ENCODE measurements at regions not wholly inside any gene's neighbourhood (a gene's known extent, or its start where the extent isn't known, plus 50 kb on each side); places are given as distances from the start of the nearest gene placed in this dataset.

DNA sequence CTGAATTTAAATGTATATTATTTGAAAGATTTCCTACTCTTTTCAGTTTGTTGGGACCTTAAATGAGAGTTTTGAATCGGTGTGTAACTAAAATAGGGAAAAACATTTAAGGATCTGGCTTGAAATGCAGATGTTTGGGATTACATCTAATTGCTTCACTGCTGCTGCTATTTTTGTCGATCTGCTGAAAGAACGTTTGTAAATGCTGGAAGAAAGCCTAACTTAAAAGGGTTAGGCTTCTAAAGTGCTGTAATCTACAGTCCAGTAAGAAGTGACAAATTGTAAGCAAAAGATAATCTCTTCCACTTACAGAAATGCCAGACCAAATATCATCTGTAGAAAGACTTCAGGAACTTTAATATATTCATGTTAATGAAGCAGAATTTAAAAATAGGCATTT is 691.6 kb downstream of the ZNF385D start:
- CTCF ChIA-PET, result no interaction called here
- DNase-seq (ENCODE audit: extremely low spot score), result no peak
- POLR2A ChIA-PET, result no interaction called here
- TF ChIP-seq, protein P1, sequence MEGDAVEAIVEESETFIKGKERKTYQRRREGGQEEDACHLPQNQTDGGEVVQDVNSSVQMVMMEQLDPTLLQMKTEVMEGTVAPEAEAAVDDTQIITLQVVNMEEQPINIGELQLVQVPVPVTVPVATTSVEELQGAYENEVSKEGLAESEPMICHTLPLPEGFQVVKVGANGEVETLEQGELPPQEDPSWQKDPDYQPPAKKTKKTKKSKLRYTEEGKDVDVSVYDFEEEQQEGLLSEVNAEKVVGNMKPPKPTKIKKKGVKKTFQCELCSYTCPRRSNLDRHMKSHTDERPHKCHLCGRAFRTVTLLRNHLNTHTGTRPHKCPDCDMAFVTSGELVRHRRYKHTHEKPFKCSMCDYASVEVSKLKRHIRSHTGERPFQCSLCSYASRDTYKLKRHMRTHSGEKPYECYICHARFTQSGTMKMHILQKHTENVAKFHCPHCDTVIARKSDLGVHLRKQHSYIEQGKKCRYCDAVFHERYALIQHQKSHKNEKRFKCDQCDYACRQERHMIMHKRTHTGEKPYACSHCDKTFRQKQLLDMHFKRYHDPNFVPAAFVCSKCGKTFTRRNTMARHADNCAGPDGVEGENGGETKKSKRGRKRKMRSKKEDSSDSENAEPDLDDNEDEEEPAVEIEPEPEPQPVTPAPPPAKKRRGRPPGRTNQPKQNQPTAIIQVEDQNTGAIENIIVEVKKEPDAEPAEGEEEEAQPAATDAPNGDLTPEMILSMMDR (IDR thresholded peaks at IDR 0.05; ENCODE audit: control extremely low read depth, extremely low read depth, low read depth, missing control alignments), result no peak

DNA sequence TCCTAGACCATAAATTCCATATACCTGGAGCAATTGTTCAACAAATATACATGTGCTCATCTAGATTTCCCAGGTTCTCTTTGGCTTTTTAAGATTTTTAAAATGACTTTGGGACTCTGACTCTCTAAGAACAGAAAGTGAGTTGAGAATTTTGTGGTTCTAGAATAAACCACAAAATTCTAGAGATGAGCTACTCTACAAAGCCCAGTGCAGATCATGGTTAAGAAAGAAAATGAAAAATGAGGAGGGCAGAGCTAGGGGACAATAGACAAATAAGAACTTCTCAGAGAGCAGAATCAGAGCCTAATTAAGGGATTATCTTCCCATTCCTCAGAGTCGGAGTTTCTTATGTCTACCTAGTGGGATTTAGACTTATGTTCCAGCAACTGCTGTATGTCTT is 694.7 kb downstream of the ZNF385D start:
- ChIA-PET POLR2A (no interaction called here), CTCF (interaction anchor here (1.1 kb wide), 1 partner anchor 23 kb away, joined by 3 read pairs; no protein-coding TSS in a partner anchor)
- DNase-seq (ENCODE audit: extremely low spot score), result no peak
- TF ChIP-seq, protein P1 (IDR thresholded peaks at IDR 0.05; ENCODE audit: control extremely low read depth, extremely low read depth, low read depth, missing control alignments), result no peak

DNA sequence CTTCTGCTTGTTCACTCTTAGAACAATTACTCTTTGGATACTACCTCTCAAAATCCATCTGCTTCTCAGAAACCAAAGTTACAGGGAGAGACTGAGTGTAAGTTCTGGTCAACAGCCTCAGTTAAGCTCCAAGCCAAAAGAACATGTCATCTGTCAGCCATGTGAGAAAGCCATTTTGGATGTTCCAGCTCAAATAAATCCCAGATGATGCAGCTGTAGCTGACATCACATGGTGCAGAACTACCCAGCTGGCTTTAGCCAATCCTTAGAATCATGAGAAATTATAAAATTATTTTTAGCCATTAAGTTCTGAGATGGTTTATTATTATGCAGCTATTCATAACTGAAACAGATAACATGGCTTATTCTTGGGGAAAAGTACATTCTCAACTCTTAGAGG is 696.0 kb downstream of the ZNF385D start:
- ChIA-PET CTCF (interaction anchor here (1.4 kb wide), 1 partner anchor 28 kb away, joined by 3 read pairs; no protein-coding TSS in a partner anchor), POLR2A (no interaction called here)
- TF ChIP-seq, protein P1 (IDR thresholded peaks at IDR 0.05; ENCODE audit: control extremely low read depth, extremely low read depth, low read depth, missing control alignments), result no peak
- no peak for DNase-seq (ENCODE audit: extremely low spot score)

DNA sequence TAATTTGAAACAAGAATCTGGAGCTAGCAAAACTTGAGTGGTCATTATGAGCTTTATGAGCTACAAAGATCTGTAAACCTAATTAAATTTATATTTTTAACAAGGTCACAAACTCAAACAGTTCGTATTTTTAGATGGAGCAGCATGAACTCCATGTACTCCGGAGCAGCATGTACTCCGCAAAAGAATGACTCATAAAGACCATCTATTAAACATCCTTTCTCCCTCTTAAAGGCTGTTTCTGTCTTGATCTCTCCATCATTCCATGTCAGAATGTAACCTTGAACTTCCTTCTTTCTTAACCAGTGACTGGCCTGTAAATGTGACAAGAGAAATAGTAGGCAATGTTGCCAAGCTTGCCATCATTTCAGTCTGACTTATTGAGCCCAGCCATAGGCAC is 696.9 kb downstream of the ZNF385D start:
- POLR2A ChIA-PET, result no interaction called here
- CTCF ChIA-PET, result interaction anchor here (1.4 kb wide), 1 partner anchor 27 kb away, joined by 3 read pairs; no protein-coding TSS in a partner anchor
- no peak for DNase-seq (ENCODE audit: extremely low spot score)
- TF ChIP-seq, protein P1 (IDR thresholded peaks at IDR 0.05; ENCODE audit: control extremely low read depth, extremely low read depth, low read depth, missing control alignments), result no peak

DNA sequence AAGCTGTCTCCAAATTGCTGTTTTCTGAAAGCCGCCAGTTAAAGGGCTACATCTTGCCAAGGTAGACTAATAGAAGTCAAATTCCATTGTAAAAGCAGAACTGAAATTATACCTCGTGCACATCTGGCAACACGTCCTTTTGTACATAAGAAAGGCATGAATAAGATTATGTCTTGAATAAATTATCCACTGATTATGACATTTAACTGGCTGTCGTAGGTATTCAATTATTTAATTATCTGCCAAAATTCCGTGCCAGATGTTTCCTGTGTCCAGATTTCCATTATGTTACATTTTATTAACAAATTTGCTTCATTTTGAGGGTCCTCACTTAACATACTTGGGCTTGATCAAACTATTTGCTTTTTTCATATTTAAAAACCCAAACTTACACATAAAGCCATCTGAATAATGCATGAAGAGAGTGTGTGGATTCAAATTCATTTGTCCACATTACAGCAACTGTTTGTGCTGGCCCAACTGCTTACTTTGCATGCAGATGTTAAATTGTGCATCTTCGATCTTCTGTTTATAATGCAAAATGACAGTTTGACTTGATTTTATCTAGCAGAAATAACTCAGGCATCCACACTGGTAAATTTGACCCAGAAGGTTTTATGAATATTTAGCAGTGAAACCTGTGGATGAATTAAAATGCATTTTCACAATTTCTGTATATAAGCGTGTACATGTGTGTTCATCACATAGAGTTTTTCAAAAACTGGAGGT is 701.5 kb downstream of the ZNF385D start:
- DNase-seq (ENCODE audit: extremely low spot score), result no peak
- POLR2A ChIA-PET, result no interaction called here
- TF ChIP-seq, protein P1 (IDR thresholded peaks at IDR 0.05; ENCODE audit: control extremely low read depth, extremely low read depth, low read depth, missing control alignments), result no peak
- CTCF ChIA-PET, result no interaction called here

DNA sequence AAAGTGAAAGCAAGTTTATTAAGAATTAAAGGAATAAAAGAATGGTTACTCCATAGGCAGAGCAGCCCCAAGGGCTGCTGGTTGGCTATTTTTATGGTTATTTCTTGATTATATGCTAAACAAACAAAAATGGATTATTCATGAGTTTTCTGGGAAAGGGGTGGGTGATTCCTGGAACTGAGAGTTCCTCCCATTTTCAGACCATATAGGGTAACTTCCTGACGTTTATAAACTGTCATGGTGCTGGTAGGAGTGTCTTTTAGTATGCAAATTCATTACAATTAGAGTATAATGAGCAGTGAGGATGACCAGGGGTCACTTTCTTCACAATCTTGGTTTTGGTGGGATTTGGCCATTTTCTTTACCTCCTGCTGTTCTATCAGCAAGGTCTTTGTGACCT is 707.9 kb downstream of the ZNF385D start:
- TF ChIP-seq, protein P1 (IDR thresholded peaks at IDR 0.05; ENCODE audit: control extremely low read depth, extremely low read depth, low read depth, missing control alignments), result no peak
- POLR2A ChIA-PET, result no interaction called here
- no peak for DNase-seq (ENCODE audit: extremely low spot score)
- CTCF ChIA-PET, result no interaction called here

Data from GM10248 (cell line).